IPS DF 6.9 (cell line): ENCODE measurements at regions not wholly inside any gene's neighbourhood (a gene's known extent, or its start where the extent isn't known, plus 50 kb on each side); places are given as distances from the start of the nearest gene placed in this dataset.
"Not testable (repeated sequence)": the region's sequence is repeated elsewhere in the genome, so short reads cannot be mapped to it uniquely, and the experiment has no call there.

Experiments
- DNase-seq: peaks from one replicate; pipeline ENCODE4 v3.0.0-alpha.2; 2013; ENCODE audit warnings: low read depth, low spot score
- H3K27ac ChIP-seq: one replicate; pipeline ENCODE4 v1.5.1; 2013; ENCODE audit warnings: low read length, control low read depth
- H3K27me3 ChIP-seq: 2 replicates; pipeline ENCODE4 v1.6.1; 2013; ENCODE audit warnings: mild to moderate bottlenecking, low read length; ENCODE audit not compliant: control insufficient read depth, insufficient read depth
- H3K36me3 ChIP-seq: 2 replicates; pipeline ENCODE4 v1.6.1; 2013; ENCODE audit warnings: low read length; ENCODE audit not compliant: control insufficient read depth, insufficient read depth
- H3K4me1 ChIP-seq: 2 replicates; pipeline ENCODE4 v1.6.1; 2013; ENCODE audit warnings: low read length; ENCODE audit not compliant: control insufficient read depth, insufficient read depth
- H3K4me3 ChIP-seq: 2 replicates; pipeline ENCODE4 v1.5.1; 2013; ENCODE audit warnings: mild to moderate bottlenecking, low read length
- H3K9me3 ChIP-seq: 2 replicates; pipeline ENCODE4 v1.6.1; 2013; ENCODE audit warnings: low read length, inconsistent platforms; ENCODE audit not compliant: control insufficient read depth, insufficient read depth
- WGBS: extraction: QIAGEN DNeasy Blood & Tissue Kit; methylation state at CpG from one replicate; pipeline ENCODE4 v1.1.7; 2013; ENCODE audit warnings: mixed read lengths, missing lambda C conversion rate; ENCODE audit not compliant: insufficient read length, insufficient coverage; 5-methylcytosine and 5-hydroxymethylcytosine counted together

DNA sequence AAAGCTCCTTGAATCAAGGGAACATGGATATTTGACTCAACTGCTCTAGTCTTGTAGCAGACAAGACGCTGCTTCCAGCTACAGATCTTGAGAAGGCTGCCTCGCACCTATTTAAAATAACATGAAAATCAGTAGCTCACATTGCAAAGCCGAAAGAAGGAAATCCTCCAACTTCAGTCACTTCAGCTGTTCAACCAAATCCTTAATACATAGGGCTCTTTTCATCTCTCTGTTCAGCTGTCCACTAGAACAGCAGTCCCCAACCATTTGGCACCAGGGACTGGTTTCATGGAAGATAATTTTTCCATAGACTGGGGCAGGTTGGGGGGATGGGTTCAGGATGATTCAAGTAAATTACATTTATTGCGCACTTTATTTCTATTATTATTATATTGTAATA, 1116.0 kb upstream of the TMEM132C start:
- no peaks in the 10 kb centered on the region for H3K27me3 ChIP-seq
- H3K9me3 ChIP-seq, result peaks cover 2% of the 10 kb centered on the region
- no peak overlapping the region for H3K27ac ChIP-seq
- WGBS, result no CpG with 5 or more reads among the region's 4 CpGs
- DNase-seq, result no peak
- H3K36me3 ChIP-seq, result peaks cover 2% of the 10 kb centered on the region; the same call in 1 of the 2 replicates
- no peak overlapping the region for H3K4me3 ChIP-seq
- H3K4me1 ChIP-seq, result peaks cover 3% of the 10 kb centered on the region

- Histone ChIP-seq H3K27ac (no peak overlapping the region), H3K4me3 (no peak overlapping the region), H3K36me3 (no peaks in the 10 kb centered on the region), H3K27me3 (no peaks in the 10 kb centered on the region), H3K4me1 (0 out of 2 replicates have a peak, but pooled peaks cover 2% of the 10 kb centered on the region), H3K9me3 (peaks cover 2% of the 10 kb centered on the region)
- no peak for DNase-seq
- no CpG with 5 or more reads among the region's 15 CpGs for WGBS
These were observed 1113.0 kb upstream of the TMEM132C start for GRCh38 chr12:127153996-127154395.

DNA sequence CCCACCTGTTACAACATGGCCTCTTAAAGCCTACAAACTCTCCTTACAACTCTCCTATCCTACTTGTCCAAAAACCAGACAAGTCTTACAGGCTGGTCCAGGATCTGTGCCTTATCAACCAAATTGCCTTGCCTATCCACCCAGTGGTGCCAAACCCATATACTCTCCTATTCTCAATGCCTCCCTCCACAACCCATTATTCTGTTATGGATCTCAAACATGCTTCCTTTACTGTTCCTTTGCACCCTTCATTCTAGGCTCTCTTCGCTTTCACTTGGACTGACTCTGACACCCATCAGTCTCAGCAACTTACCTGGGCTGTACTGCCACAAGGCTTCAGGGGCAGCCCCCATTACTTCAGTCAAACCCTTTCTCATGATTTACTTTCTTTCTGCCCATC, 1112.1 kb upstream of the TMEM132C start:
- WGBS, result no CpG with 5 or more reads among the region's 1 CpG
- H3K4me3 ChIP-seq, H3K36me3 ChIP-seq, H3K27me3 ChIP-seq, DNase-seq, H3K27ac ChIP-seq, H3K9me3 ChIP-seq, H3K4me1 ChIP-seq: not testable (repeated sequence)

- not testable (repeated sequence) for H3K9me3 ChIP-seq, H3K27ac ChIP-seq, H3K4me3 ChIP-seq, H3K27me3 ChIP-seq, H3K4me1 ChIP-seq, DNase-seq, H3K36me3 ChIP-seq
- no CpG with 5 or more reads among the region's 5 CpGs for WGBS
These were observed 1110.9 kb upstream of the TMEM132C start for GRCh38 chr12:127155935-127156619.

DNA sequence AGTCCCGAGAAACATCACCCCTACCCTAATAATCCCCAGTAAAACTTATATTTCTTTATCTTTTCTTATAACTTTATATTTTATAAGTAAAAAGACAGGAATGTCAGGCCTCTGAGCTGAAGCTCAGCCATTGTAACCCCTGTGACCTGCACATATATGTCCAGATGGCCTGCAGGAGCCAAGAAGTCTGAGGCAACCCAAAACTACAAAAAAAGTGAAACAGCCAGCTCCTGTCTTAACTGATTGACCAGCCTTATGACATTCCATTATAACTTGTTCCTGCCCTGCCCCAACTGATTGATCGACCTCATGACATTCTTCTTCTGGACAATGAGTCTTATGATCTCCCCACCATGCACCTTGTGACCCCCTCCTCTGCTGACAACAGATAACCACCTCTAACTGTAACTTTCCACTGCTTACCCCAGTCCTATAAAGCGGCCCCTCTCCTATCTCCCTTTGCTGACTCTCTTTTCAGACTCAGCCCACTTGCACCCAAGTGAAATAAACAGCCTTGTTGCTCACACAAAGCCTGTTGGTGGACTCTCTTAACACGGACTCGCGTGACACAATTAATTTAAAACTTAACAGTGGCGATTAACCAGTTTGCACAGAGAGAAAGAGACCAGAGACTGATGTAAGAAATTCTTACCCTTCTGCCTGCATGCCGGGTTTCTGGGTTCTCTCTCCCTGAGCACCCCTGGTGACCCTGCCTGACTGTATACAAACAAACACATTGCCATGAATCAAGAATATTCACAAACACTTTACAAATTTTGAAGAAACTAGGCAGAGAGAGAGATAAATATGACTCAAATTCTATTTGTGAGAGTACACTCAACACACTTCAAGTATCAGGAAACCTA, 1109.2 kb upstream of the TMEM132C start:
- H3K27me3 ChIP-seq, DNase-seq, H3K9me3 ChIP-seq, H3K4me1 ChIP-seq, H3K27ac ChIP-seq, H3K4me3 ChIP-seq, H3K36me3 ChIP-seq: not testable (repeated sequence)
- WGBS, result no CpG with 5 or more reads among the region's 8 CpGs

DNA sequence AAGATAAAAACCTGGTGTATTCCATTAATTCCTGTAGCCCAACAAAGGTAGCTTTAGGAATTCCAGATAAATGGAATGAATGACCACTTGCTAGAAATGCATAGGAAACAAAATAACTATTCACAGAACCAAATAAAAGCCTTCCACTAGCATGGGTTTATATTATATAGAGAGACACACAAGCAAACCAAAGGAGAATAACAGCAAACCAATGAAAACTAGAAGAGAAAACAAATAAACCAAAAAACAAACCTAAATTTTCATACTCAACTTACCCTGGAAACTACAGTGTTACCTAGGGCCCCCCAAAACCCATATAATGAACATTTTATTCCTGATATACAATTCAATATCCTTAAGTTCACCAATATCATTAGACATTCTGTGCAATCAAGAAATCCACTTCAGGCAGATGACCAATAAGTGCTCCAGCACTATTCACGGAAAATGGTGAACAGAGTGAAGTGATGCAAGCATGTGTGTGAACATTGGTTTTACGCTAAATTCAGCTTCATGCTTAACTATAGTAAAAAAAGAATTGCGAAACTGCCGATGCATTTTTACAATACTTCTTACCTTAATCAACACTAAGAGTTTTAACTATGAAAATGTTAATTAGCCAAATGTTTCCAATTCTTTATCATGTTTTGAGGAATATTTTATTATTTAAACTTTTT, 1108.4 kb upstream of the TMEM132C start:
- no peaks in the 10 kb centered on the region for H3K4me1 ChIP-seq
- no peak for DNase-seq
- no peak overlapping the region for H3K4me3 ChIP-seq
- H3K36me3 ChIP-seq, result no peaks in the 10 kb centered on the region
- no peaks in the 10 kb centered on the region for H3K27me3 ChIP-seq
- no peak overlapping the region for H3K27ac ChIP-seq
- H3K9me3 ChIP-seq, result no peaks in the 10 kb centered on the region
- no CpG with 5 or more reads among the region's 4 CpGs for WGBS

- Histone ChIP-seq H3K27ac (no peak overlapping the region), H3K27me3 (no peaks in the 10 kb centered on the region), H3K36me3 (no peaks in the 10 kb centered on the region), H3K4me1 (peaks cover 1% of the 10 kb centered on the region; the same call in 1 of the 2 replicates), H3K9me3 (no peaks in the 10 kb centered on the region), H3K4me3 (no peak overlapping the region)
- WGBS, result no CpG with 5 or more reads among the region's 2 CpGs
- no peak for DNase-seq
These were observed 1105.5 kb upstream of the TMEM132C start for GRCh38 chr12:127161466-127161865.

DNA sequence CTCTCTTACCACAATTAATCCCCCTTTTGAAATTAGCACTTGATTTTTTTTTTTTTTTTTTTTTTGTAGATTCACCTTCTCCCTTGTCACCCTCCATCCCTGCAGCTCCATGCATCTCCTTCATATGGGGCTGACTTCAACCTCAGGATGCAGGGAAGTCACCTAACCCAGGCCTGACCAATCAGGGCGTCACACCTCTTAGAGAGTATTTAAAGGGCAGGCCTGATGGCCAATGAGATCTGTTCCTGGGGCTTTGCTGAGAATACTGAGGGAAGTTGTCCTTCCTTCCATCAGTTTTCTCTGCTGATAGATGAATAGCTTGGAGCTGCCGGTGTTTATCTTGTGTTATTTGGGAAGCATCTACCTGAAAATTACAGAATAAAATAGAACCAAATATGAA, 1104.7 kb upstream of the TMEM132C start:
- DNase-seq, result no peak
- Histone ChIP-seq H3K27ac (no peak overlapping the region), H3K9me3 (no peaks in the 10 kb centered on the region), H3K4me1 (peaks cover 1% of the 10 kb centered on the region; the same call in 1 of the 2 replicates), H3K4me3 (no peak overlapping the region), H3K27me3 (no peaks in the 10 kb centered on the region), H3K36me3 (no peaks in the 10 kb centered on the region)
- no CpG with 5 or more reads among the region's 2 CpGs for WGBS

DNA sequence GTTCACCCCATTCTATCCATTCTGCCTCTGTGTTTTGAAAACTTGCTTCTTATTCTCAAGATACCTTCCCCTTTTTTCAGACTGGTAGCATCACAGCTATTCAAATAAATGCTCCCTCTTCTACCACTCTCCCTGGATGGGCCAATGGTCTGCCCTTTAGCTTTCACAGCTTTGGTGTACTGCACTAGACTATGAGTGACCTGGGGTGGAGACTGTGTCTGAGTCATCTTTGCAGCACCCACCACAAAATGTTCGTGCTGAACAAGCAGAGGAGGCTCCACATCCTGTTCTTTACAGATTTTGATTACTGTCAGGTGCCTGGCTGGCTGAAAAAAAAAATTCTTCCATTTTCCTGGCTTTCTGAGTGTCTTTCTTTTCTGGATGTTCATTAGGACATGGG, 1104.1 kb upstream of the TMEM132C start:
- Histone ChIP-seq H3K27ac (no peak overlapping the region), H3K9me3 (no peaks in the 10 kb centered on the region), H3K27me3 (no peaks in the 10 kb centered on the region), H3K4me3 (no peak overlapping the region), H3K4me1 (peaks cover 1% of the 10 kb centered on the region; the same call in 1 of the 2 replicates), H3K36me3 (no peaks in the 10 kb centered on the region)
- no peak for DNase-seq
- WGBS, result no CpG with 5 or more reads among the region's 1 CpG

DNA sequence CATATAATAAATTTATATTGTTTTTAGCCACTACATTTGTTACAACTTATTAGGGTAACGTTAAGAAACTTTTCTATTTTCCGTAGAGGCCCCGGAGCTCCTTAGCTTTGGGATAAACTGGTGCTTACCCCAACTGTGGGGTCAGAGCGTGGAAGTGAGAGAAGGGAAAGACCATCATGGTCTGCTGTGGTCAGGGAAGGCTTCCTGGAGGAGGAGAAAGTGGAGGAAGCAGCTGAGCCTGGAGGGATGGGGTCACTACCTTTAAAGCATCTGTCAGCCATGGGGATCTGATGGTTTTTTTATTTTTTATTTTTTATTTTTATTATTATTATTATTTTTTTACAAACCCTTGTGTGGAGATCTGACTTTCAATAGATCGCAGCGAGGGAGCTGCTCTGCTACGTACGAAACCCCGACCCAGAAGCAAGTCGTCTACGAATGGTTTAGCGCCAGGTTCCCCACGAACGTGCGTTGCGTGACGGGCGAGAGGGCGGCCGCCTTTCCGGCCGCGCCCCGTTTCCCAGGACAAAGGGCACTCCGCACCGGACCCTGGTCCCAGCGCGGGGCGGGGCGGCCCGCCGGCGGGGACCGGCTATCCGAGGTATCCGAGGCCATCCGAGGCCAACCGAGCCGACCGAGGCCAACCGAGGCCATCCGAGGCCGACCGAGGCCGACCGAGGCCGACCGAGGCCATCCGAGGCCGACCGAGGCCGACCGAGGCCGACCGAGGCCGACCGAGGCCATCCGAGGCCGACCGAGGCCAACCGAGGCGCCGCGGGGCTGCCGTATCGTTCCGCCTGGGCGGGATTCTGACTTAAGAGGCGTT, 1101.2 kb upstream of the TMEM132C start:
- H3K9me3 ChIP-seq, result no peaks in the 10 kb centered on the region
- no peaks in the 10 kb centered on the region for H3K36me3 ChIP-seq
- no peak overlapping the region for H3K27ac ChIP-seq
- H3K27me3 ChIP-seq, result no peaks in the 10 kb centered on the region
- no peak overlapping the region; the same call in 1 of the 2 replicates for H3K4me3 ChIP-seq
- peaks cover 1% of the 10 kb centered on the region; the same call in 1 of the 2 replicates for H3K4me1 ChIP-seq
- WGBS, result no CpG with 5 or more reads among the region's 69 CpGs
- no peak for DNase-seq
